GM12875 (cell line): ENCODE measurements at regions not wholly inside any gene's neighbourhood (a gene's known extent, or its start where the extent isn't known, plus 50 kb on each side); places are given as distances from the start of the nearest gene placed in this dataset.

Source experiments
- H3K4me3 ChIP-seq: one replicate; pipeline ENCODE4 v1.5.1; 2011; ENCODE audit warnings: low read depth, low read length, control low read depth
- TF ChIP-seq, protein P1 (sequence below): IDR thresholded peaks from 2 replicates; pipeline ENCODE4 v1.5.1; 2011; ENCODE audit warnings: low read depth, mild to moderate bottlenecking, control low read depth, inconsistent platforms, low read length, moderate library complexity, borderline replicate concordance; ENCODE audit not compliant: insufficient read depth

DNA sequence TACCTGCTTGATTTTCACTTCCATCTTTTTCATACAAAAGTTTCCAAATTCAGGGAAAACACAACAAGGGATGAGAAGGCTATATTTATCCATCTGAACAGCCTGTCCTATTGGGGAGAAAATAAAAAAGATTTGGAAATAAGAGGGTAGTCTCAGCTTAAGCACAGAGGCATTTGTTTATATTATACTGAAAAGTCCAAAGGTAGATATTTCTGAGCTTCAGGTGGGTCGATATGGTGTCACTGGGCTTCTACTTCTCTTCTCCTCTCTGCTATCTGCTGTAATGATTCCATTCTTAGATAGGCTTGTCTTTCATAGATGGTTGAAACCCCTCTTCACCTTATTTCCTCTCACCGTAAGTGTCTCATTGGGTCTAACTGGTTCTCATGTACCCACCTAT, 337.0 kb downstream of the INSC start:
- TF ChIP-seq, protein P1, sequence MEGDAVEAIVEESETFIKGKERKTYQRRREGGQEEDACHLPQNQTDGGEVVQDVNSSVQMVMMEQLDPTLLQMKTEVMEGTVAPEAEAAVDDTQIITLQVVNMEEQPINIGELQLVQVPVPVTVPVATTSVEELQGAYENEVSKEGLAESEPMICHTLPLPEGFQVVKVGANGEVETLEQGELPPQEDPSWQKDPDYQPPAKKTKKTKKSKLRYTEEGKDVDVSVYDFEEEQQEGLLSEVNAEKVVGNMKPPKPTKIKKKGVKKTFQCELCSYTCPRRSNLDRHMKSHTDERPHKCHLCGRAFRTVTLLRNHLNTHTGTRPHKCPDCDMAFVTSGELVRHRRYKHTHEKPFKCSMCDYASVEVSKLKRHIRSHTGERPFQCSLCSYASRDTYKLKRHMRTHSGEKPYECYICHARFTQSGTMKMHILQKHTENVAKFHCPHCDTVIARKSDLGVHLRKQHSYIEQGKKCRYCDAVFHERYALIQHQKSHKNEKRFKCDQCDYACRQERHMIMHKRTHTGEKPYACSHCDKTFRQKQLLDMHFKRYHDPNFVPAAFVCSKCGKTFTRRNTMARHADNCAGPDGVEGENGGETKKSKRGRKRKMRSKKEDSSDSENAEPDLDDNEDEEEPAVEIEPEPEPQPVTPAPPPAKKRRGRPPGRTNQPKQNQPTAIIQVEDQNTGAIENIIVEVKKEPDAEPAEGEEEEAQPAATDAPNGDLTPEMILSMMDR, result no peak

DNA sequence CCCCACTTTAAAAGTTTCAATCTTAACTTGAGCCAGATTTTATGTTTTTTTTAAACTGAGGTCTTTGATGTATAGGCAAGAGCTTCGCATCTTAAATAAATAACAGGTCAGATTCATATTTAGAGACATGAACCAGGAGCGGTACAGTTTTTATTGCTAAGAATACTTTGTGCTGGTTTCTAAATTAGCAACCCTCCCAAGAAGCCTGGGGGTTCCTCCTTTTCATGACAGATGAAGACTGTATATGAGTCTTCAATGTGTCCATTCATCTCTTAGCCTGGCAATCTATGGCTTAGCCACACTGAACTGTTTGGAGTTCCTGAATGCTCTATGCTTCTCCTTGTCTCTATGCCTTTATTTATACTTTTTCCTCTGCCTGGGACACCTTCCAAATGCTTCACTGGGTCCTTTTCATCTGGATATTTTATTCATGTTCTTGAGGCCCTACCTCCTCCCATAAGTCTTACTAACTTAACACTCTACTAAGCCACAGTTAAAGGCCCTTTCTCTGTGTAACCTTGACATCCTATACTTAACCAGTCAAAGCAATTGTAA, 338.6 kb downstream of the INSC start:
- TF ChIP-seq, protein P1, result no peak

More for the DNA sequence above, 337.0 kb downstream of the INSC start:
- H3K4me3 ChIP-seq, result no peak overlapping the region

DNA sequence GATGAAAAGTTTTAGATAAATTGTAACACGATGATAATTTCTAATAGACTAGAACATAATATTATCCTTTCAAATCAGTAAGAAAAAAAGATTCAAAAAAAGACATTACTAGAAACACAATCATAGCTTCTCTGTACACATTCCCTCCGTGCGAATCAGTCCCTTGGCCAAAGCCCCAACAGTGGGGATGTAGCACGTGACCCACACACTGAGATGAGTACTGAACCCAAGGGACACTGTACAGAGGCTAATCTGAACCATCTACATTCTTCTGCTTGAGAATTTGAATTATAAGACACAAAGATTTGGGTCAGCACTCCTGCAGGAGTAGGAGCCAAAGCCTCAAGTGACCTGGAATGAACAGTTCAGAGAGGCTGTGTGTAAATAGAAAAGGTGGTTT, 353.7 kb downstream of the INSC start:
- TF ChIP-seq, protein P1, result no peak
- no peak overlapping the region for H3K4me3 ChIP-seq

More for the DNA sequence above, 338.6 kb downstream of the INSC start:
- no peak overlapping the region for H3K4me3 ChIP-seq

DNA sequence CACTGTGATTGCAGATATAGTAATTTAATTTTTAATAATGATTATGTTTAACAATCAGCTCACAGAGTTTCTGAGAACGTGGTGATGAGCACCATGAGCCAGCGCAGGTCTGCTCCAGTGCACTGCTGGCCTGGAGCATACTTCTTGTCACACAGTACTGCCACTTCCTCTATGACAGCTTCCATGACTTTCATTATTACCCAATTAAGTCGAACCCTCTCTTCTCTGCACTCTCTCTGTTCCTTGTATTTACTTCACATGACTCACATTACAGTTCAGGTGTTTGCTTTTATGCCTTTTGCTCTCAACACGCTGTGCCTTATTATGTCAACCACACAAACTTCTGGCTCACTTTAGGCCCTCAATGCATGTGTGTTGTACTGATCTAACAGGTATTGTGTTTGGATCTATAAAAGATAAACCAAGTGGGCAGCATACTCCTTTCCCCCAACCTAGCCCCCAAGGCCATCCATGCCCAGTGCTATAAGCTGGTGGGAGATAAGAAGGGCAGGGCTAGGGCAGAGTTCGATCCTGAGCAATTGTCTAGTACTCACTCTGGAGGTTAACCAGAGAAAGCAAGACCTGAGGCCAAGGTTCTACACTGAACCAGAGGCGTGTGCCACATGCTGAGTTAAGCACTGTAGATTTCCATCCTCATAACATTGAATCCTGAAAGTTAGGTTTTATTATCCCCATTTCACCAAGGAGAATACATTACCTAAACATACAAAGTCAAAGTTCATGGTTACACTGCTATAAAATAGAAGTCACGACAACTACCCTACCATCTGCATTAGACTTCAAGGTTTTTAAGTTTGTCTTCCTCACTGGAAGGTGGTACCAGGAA, 356.5 kb downstream of the INSC start:
- TF ChIP-seq, protein P1, result no peak
- no peak overlapping the region for H3K4me3 ChIP-seq

DNA sequence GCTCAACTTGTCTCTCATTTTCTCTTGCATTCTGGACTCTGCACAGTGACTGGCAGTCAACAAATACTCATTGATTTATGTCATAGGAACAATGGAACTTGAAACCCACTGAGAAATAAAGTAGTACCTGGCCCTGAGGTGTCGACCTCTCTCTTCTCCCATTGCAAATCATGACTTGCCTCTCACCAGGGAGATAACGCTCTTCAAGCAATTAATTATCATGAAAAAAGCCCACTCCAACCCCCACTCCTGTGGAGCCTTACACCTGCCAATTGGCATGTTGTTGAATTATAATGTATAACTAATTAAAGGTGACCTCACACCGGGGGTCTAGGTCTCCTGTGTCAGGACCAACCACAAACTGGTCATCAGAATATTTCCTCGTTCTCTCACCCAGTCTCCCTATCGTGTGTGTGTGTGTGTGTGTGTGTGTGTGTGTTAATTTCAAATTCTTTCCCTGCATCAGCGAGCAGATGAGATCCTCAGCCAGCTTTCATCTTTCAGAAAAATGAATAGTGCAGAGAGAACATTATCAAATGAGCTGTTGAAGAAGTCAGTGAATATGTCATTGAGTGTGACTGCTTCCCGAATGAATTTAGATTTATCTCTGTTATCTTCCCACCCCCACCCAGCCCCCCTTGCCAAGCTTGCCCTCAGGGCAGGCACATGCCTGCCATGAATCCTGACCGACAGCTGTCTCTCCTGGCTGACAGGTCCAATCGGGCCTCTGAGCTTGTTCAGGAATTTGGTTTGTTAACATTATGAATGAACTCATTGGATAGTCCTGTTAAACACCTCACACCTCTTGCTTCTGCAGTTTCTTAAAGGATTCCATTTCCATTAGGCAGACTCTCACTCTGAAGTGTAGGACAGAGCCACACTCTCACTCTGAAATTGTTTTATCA, 357.4 kb downstream of the INSC start:
- H3K4me3 ChIP-seq, result no peak overlapping the region
- TF ChIP-seq, protein P1, result no peak

DNA sequence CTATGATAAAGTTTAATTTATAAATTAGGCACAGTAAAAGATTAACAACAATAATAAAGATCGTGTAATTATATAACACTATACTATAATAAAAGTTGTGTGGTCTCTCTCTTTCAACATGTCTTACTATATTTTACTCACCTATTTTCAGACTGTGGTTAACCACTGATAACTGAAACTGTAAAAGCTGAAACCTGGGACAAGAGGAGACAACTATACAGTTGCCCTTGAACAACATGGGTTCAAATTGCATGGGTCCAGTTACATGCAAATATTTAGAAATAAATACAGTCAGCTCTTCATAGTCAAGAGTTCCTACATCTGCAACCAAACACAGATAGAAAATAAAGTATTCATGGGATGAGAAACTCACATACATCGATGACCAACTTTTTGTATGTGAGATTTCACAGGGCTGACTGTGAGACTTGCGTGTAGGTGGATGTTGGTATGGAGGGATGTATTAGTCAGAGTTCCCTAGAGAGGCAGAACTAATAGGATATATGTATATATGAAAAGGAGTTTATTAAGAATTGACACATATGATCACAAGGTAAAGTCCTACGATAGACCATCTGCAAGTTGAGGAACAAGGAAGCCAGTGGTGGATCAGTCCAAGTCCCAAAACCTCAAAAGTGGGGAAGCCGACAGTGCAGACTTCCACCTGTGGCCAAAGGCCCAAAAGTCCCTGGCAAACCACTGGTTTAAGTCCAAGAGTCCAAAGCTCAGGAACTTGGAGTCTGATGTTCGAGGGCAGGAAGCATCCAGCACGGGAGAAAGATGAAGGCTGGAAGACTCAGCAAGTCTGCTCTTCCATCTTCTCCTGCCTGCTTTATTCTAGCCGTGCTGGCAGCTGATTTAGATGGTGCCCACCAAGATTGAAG, 359.5 kb downstream of the INSC start:
- no peak overlapping the region for H3K4me3 ChIP-seq

More for the DNA sequence above, 359.5 kb downstream of the INSC start:
- TF ChIP-seq, protein P1, result no peak
